WI38 (cell line): ENCODE measurements at regions not wholly inside any gene's neighbourhood (a gene's known extent, or its start where the extent isn't known, plus 50 kb on each side); places are given as distances from the start of the nearest gene placed in this dataset.

Experiments
- H3K4me3 ChIP-seq: 2 replicates; pipeline ENCODE4 v1.5.1; 2011; ENCODE audit warnings: low read depth, mild to moderate bottlenecking, control low read depth, low read length
- TF ChIP-seq, protein P1 (sequence below): IDR thresholded peaks from 2 replicates; pipeline ENCODE4 v1.5.1; 2012; ENCODE audit warnings: low read depth, mild to moderate bottlenecking, control low read depth, low read length

DNA sequence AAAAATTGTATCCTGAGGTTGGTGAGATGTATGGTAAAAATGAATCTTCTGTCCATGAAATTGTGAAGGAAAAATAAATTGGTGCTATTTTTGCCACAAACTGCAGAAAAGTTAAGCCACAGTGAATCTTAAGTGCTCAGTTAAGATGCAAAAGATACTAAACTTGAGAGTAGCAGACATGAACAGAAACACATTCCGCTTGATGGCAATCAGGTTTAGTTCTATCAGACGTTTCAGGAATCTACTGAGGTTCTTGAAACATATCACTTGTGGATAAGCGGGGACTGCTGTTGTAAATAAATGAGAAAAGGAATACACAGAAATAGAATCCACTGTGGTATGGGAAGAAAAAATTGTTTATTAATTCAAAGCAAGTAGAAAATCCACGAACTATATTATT is 311.2 kb upstream of the PRR16 start:
- no peak overlapping the region for H3K4me3 ChIP-seq
- TF ChIP-seq, protein P1, sequence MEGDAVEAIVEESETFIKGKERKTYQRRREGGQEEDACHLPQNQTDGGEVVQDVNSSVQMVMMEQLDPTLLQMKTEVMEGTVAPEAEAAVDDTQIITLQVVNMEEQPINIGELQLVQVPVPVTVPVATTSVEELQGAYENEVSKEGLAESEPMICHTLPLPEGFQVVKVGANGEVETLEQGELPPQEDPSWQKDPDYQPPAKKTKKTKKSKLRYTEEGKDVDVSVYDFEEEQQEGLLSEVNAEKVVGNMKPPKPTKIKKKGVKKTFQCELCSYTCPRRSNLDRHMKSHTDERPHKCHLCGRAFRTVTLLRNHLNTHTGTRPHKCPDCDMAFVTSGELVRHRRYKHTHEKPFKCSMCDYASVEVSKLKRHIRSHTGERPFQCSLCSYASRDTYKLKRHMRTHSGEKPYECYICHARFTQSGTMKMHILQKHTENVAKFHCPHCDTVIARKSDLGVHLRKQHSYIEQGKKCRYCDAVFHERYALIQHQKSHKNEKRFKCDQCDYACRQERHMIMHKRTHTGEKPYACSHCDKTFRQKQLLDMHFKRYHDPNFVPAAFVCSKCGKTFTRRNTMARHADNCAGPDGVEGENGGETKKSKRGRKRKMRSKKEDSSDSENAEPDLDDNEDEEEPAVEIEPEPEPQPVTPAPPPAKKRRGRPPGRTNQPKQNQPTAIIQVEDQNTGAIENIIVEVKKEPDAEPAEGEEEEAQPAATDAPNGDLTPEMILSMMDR = no peak

- TF ChIP-seq, protein P1 = no peak
- H3K4me3 ChIP-seq = no peak overlapping the region
These were observed 310.5 kb upstream of the PRR16 start for GRCh38 chr5:120153551-120153950.

GRCh38 chr5:120155873-120156272 is 308.2 kb upstream of the PRR16 start:
- H3K4me3 ChIP-seq = no peak overlapping the region
- TF ChIP-seq, protein P1 = no peak

- TF ChIP-seq, protein P1 = no peak
- no peak overlapping the region for H3K4me3 ChIP-seq
These were observed 305.9 kb upstream of the PRR16 start for GRCh38 chr5:120158211-120158610.

- TF ChIP-seq, protein P1 = no peak
- no peak overlapping the region for H3K4me3 ChIP-seq
These were observed 304.9 kb upstream of the PRR16 start for GRCh38 chr5:120159155-120159554.

DNA sequence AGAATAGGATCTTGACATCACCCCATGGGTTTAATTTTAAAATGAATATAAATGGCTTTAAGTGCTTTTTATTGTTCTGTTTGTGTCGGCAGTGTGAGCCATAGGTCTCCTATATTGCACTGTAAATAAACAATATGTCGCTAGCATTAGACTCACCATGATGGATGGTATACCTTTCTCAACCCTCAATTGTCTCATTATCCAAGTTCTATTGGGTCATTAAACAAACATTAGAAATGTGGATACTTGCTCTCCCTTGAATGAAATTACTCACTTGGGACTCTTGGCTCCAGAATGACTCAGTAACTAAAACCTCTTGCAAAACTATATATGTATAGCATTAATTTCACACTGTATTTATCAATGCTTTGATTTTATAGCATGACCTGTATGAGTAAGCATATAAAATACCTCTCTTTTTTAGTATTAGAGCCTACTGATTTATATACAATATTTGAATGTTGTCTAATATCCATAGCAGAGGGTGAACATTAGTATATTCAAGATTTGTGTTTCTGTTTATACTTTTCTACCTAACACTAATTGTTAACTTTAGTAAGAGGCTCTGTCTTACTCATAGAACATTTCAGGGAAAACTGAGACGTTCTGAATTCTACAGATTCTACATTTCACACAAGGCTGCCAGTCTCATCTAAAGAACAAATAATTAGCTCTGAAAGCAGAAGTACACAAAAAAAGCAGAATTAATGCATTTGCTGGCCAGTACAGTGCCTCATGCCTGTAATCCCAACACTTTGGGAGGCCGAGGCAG is 303.8 kb upstream of the PRR16 start:
- no peak overlapping the region for H3K4me3 ChIP-seq

GRCh38 chr5:120162321-120162720 is 301.8 kb upstream of the PRR16 start:
- H3K4me3 ChIP-seq = no peak overlapping the region
- TF ChIP-seq, protein P1 = no peak

More for the DNA sequence above, 303.8 kb upstream of the PRR16 start:
- TF ChIP-seq, protein P1 = no peak
